ENCODE measurements at regions not wholly inside any gene's neighbourhood (a gene's known extent, or its start where the extent isn't known, plus 50 kb on each side); places are given as distances from the start of the nearest gene placed in this dataset.

DNA sequence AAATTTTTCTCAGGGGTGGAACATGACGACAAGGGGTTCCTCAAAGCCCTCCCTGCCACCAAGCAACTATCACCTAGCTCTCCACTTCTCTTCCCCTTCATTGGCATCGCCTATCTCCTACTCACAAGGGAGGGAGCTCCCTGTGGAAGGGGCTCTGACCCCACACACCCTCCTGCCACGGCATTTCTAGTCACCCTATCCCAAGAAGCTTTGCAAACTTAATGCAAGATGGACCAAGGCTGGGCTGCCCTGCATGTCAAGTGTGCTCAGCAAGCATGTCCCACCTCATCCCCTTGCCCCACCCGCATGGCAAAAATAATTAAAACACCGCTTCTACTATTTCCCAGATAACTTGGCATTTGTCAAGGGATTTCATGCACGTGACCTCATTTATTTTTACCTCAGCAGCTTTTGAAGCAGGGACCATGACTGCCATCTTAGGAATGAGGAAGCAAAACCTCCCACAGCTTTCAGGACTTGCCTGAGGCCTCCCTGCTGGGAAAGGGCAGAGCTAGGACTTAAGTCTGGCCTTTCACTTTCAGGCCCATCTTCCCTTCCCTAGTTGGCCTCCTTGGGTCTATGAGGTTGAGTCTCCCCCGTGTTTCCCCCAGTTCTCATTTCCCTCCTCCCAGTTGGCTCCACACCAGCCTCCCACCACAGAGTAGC lies 161.3 kb downstream of the TSEN15 start:
- ChIA-PET POLR2A (no interaction called here), CTCF (no interaction called here)

DNA sequence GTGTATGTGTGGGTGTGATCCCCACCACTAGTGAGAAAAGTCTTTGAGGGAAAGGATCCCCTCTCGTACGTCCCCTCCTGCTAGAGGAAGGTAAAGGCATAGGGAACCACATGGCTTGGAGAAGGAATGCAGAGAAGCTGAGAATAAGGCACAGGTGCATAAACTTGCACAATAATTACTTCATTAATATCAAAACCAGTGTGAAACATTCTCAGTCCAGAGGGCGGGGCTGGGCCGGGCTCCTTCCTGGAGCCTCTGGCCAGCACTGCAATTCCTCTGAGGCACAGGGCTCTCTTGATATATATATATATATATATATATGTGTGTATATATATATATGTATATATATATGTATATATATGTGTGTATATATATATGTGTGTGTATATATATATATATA lies 162.6 kb downstream of the TSEN15 start:
- CTCF ChIA-PET = interaction anchor here (1.1 kb wide), 1 partner anchor 9 kb away, joined by 3 read pairs; no protein-coding TSS in a partner anchor
- POLR2A ChIA-PET = no interaction called here

DNA sequence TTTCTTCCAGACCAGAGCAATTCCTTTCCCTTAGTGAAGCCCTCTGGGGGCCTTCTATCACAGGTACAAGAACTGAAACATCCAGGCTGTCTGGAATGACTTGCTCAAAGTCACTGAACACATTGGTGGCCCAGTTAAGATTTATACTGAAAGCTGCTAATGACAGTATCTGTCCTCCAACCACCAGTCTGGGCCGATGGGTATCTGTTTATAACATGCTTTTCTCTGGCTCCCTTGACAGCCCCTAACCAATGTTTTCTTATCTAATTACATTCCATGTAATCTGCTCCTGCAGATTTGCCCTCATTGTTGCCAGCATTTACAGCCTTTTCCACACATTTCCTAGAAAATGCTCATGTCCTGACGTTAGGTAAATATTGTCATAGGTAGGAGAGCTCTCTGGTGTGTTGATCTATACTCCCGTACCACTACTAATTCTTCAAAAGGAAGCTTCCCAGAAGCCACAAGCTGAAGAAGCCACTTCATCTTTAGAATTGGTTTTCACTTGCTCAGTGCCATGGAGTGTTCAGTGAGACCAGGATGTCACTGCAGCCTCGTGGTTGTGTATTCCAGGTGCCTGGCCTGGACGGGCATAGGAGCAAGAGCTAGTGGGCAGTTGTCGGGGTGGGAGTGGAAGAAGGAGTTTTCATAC lies 163.9 kb downstream of the TSEN15 start:
- CTCF ChIA-PET = interaction anchor here (0.6 kb wide), 1 partner anchor 1729 kb away, joined by 4 read pairs; no protein-coding TSS in a partner anchor
- POLR2A ChIA-PET = no interaction called here

DNA sequence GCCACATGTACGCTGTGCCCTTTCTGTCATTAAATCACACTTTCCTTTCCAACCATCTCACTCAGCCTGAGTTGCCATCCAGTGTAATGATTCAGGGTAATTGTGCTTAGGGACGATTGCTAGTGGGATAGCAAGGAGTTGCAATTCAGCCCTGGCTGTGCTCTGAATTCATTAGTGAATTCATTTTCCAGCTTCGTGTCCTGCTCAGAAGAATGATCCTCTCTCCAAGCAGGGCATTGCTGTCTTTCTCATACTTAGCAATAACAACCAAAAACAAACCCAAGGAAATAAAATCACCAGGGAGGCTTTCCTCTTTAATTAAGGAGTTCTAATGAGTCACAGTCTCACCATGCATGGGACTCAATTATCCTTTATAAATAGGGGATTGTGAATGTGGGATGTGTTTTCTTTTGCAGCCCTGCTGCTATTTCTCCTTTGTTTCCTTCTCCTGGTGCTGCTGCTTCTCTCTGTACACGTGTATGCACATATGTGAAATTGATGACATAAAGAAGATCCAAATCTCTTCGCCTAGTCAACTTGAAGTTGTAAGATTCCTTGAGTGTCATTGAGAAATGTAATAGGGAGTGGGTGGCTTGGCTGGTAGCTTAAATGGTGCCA lies 167.0 kb downstream of the TSEN15 start:
- ChIA-PET POLR2A (no interaction called here), CTCF (interaction anchor here (1.6 kb wide), 1 partner anchor 142 kb away, joined by 4 read pairs; no protein-coding TSS in a partner anchor)

DNA sequence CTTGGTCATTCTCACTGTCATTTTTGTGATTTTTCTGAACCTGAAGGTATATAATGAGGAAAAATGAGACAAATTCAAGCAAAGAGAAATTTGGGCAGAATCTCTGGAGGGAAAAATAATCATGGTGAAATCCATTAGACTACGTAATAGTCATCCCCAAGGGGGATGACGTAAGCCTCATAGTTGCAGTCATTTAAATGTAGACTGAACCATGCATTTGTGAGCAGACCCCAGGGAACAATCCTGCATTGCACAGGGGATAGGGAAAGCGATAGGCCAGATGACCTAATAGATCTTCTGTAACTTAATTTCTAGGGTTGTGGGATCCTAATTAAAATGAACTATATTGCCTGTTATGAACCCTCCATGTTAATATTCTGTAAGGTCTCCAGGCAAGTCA lies 167.4 kb upstream of the C1orf21 start:
- ChIA-PET POLR2A (no interaction called here), CTCF (interaction anchor here (0.6 to 1.6 kb wide), 2 partner anchors 143 to 227 kb away, joined by 3 to 4 read pairs; no protein-coding TSS in a partner anchor)

DNA sequence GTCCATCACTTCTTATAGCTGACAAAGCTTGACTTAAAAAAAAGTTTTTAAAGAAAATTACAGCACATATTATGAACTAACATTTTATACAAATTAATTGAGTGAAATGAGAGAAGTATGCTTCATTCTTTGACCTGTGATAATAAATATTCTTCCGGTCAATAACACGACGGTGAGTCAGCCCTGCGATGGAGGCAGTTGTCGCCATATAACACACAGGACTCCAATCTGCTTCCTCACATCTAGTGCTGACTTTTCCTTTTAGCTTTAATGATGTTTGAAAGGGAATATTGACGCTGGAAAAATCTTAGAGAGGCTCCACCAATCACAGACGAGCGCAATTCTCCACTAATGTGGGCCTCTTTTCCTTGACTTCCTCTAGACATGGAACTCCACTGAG lies 166.9 kb upstream of the C1orf21 start:
- ChIA-PET POLR2A (no interaction called here), CTCF (interaction anchor here (0.6 to 1.6 kb wide), 2 partner anchors 144 to 227 kb away, joined by 3 to 4 read pairs; no protein-coding TSS in a partner anchor)

DNA sequence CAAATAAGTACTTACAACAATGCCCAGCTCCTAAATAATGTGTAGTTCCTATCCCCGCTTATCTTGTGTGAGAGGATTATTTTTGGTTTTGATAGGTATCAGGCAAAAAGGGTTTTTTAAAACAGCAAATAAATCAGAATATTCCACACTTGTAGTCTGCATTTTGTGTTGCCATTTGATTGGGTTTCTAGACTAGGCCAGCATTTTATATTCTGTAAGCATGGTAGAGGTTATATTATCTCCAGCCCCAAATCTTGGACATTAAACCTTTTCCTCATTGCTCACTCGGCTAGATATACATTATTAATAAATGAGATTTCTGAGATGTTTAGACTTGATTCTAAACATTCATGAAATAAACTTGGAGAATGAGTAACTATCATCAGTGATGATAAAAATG lies 165.7 kb upstream of the C1orf21 start:
- CTCF ChIA-PET = interaction anchor here (1.8 kb wide), 1 partner anchor 17 kb away, joined by 3 read pairs; no protein-coding TSS in a partner anchor

DNA sequence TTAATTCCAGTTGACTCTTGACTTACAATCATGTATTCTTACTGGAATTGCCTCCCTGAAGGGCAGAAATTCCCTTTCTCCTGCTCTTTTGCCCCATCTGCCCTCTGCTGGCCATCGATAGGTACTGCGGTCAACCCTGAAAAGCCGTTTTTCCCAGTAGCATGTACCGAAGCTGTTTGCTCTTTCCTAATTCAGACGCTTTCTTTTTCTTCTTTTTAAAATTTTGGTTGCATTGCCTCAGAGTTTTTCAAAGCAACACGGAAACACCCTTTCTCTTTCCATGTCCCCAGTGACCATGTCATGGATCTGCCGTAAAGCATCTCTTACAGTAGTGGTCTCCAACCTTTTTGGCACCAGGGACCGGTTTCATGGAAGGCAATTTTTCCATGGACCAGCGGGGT lies 164.2 kb upstream of the C1orf21 start:
- ChIA-PET CTCF (interaction anchor here (0.9 to 1.8 kb wide), 9 partner anchors 9 to 442 kb away, joined by 3 to 4 read pairs (median 3); no protein-coding TSS in a partner anchor), POLR2A (no interaction called here)

More for the DNA sequence above, 165.7 kb upstream of the C1orf21 start:
- POLR2A ChIA-PET = no interaction called here

DNA sequence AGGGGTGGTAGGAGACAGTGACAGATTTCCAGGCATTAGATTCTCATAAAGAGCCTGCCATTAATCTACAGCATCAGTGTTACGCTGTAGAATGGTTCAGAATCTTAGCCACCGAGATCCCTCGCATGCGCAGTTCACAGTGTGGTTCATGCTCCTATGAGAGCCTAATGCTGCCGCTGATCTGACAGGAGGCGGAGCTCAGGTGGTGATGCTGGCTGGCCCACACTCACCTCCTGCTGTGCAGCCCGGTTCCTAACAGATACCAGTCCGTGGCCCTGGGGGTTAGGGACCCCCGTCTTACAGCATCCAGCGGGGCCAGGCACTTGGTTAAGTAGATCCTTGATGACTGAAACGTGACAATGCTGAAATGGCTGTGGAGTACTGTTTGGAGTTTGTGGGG lies 163.6 kb upstream of the C1orf21 start:
- POLR2A ChIA-PET = no interaction called here
- CTCF ChIA-PET = interaction anchor here (0.9 to 1.2 kb wide), 5 partner anchors 9 to 160 kb away, joined by 3 to 4 read pairs (median 3); no protein-coding TSS in a partner anchor

DNA sequence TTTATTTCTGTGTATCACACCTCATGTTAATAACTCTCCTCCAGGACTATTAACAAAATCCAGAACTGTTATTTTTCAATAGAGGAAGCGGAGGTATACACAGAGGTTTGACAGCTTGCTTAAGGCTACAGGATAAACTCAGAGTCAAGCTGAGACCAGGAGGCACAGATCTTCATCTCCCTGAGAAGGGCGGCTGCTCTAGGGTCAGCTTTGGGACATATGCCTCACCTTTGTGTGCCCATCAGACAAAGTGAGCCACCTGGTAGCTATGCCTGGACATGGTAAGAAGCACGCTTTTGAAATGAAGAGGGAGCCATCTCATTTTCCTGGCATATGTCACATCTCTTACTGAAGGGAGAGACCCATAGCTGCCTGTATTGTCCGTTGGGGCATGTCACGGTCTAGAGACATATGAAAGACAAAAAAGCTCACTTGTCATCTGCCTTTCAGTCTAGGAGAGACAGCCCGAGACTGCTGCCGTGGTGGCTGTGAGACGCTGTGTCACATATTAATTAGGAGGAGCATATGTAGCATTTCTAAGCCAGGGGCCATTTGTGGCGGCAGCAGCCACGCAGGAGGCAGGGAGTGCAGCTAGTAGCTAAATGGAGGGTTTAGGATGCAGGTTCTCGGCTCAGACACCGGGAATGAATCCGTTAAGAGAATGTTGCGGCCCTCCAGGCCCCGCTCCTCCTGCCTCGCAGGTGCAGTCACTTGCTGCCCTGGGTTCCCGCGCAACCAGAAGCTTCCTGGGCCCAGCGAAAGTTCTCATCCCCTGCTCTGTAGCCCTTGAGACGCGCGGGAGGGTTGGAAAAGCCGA lies 161.3 kb upstream of the C1orf21 start:
- CTCF ChIA-PET = no interaction called here

DNA sequence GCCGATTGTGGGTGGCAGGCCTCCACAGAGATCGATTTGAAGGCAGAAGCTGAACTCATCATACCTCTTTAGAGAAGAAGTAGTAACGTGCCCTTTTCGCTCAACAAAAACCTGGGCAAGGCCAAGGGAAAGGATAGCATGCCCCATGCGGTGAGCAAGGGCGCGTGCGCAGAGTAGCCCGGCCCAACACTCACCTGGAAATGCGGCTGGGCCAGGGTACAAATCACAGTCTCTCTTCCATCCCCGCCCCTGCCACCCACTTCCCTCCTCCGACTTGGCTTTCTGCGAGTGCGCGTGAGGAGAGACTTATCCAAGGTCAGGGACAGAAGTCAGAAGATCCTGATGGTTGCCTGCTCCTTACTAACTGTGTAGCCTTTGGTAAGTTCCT lies 160.7 kb upstream of the C1orf21 start:
- CTCF ChIA-PET = interaction anchor here (0.7 kb wide), 1 partner anchor 504 kb away, joined by 3 read pairs; no protein-coding TSS in a partner anchor

More for the DNA sequence above, 161.3 kb upstream of the C1orf21 start:
- POLR2A ChIA-PET = no interaction called here

DNA sequence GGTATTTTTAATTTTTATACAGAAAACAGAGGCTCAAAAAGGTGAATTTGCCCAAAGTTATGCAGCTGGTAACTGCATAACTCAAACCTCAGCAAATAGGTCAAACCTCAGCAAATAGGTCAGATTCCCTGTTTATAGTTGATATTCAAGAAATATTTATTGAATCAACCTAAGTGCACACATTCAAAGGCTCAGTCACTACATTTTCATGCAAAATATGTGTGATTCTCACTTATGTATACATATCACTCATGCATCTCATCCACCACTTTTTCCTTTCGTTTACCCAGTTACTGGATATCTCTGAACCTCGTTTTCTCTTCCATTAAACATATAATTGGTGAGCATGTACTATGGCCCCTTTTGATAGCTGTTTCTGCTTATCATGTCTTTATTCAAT lies 158.3 kb upstream of the C1orf21 start:
- ChIA-PET CTCF (no interaction called here), POLR2A (no interaction called here)

More for the DNA sequence above, 160.7 kb upstream of the C1orf21 start:
- POLR2A ChIA-PET = no interaction called here

DNA sequence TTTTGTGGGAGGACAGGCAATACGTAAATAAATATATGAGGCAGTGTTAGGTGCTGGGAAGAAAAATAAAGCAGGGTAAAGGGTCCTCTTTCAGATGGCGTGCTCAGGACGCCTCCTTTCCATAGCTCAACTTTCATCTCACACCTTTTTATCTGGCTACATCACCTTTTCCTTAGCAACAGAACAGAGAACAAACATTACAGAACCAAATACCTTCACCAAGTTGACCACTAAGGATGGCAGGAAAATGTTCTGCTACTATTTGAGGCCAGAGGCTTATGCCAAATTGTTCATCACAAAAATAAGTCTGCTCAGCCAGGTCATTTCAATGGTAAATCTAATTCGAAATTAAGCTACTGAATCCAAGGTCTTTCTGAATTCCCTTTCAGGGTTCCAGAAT lies 149.2 kb upstream of the C1orf21 start:
- ChIA-PET CTCF (no interaction called here), POLR2A (no interaction called here)

DNA sequence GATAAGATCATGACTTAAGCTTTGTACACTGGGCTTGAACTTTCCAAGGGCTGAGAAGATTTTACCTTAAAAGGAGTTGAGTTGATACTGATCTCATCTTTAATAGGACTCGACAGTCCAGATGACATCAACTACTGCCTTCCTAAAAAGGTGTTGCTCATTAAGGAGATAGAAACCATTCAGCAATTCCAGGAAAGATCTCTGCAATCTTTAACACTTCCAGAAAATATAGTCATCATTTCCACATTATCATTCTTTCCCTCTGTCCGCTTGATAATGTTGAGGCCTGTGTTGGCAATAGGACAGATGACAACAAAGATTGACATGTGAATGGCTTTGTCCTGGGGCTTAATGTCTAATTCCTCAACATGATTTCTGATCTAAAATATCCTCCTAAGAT lies 145.4 kb upstream of the C1orf21 start:
- ChIA-PET CTCF (no interaction called here), POLR2A (no interaction called here)

DNA sequence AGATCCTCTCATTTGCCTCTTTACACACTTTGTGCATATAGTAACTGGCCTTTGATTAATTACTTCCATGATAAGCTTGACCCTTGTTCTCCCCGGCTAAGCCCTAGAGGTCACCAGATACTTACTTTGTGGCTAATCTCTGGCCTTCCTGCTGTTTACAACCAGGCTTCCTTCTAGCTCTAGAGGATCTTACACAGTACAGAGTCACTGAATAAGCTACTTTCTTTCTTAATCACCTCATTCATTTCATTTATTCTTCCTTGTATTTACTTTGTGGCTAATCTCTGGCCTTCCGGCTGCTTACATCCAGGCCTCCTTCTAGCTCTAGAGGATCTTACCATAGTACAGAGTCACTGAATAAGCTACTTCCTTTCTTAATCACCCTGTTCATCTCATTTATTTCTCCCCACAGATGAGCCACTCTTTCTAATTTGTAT lies 144.3 kb upstream of the C1orf21 start:
- ChIA-PET POLR2A (no interaction called here), CTCF (no interaction called here)

DNA sequence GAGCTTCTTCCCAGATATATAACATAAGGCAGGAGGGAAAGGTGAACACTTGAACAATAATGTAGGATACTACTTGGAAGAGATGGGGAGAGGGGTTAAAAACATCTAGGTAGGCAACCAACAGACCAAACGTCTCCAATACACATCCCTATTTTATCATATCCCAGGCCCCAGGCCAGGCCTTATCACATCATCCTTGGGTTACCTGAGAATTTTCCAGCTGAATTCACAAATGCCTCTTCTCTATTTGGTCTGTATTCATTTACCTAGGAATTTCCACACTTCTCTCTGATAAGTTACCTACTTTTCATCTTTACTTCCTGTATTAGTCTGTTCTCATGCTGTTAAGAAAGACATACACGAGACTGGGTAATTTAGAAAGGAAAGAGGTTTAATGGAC lies 141.9 kb upstream of the C1orf21 start:
- POLR2A ChIA-PET = no interaction called here
- CTCF ChIA-PET = no interaction called here

DNA sequence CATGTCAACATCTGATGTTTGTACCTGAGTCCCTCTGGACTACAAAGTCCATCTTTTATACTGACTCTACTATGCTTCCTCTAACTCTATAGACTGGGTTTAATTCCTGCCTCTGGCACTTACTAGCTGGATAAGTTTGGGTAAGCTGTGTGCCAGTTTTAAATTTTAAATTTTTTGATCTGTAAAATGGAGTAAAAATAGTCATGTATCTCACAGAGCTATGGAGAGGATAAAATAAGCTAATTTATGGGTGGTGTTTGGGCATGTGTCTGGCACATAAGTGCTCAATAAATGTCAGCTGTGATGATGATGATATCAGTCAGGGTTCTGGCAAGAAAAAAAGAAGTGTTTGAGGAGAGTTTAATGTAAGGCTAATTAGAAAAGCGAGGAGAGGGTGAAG lies 139.2 kb upstream of the C1orf21 start:
- ChIA-PET CTCF (no interaction called here), POLR2A (no interaction called here)

DNA sequence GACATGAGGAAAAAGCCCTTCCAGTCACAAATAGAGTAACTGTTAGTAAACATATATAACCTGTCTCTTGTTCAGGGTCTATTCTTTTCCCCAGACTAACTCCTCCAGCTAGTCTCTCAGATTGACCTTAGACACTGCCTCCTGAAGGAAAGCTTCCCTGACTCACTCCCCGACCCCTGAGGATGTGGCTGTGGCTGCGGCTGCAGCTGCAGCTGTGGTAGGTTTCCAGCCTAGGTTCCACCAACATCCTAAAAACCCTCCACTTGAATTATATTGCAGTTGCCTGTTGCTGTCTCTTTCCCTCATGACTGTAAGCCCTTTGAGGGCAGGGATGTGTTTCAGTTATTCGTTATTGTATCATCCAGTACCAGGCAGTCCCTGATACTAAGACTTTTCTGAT lies 132.9 kb upstream of the C1orf21 start:
- CTCF ChIA-PET = no interaction called here
- POLR2A ChIA-PET = no interaction called here

DNA sequence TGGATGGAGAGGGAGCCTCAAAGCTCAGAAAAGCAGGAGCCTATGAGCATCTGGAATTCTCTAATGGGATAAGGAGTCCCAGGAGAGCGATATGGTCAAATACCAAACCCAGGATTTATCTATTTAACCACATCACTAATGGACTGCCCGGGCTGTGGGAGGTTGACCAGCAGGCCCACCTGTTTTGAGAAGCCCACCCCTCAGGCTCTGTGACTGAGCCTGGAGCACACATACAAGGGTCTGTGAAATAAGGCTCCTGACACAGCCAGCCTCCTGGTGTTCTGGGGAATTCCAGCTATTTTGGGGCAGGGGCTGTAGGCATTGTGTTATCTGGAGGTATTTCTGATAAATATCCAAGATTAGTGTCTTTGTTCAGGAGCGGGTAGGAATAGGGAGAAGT lies 132.0 kb upstream of the C1orf21 start:
- CTCF ChIA-PET = no interaction called here
- POLR2A ChIA-PET = no interaction called here

DNA sequence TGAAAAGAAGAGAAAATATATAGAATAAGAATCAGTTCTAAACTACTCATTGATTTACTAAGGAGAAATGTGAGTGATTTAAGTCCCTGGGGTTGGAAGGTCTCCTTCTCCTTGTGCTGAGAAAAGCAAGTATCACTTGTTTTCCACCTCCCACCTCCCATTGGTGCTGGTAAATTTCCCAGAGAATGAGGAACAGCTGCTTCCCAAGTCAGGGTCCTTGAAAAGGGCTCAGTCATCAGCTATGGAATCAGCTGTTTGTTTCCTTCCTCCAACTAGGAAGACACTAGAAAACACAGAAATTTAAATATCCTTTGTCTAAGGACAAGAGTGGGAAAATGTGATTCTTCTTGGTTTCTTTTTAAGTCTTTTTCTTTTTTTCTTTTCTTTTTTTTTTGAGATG lies 131.3 kb upstream of the C1orf21 start:
- ChIA-PET POLR2A (no interaction called here), CTCF (interaction anchor here (0.7 kb wide), 1 partner anchor 157 kb away, joined by 3 read pairs; no protein-coding TSS in a partner anchor)
